Nephron progenitor cell (in vitro differentiated cells): ENCODE measurements at regions not wholly inside any gene's neighbourhood (a gene's known extent, or its start where the extent isn't known, plus 50 kb on each side); places are given as distances from the start of the nearest gene placed in this dataset.

ENCODE experiments used
- DNase-seq: peaks from one replicate; pipeline ENCODE4 v3.0.0; 2021
- H3K27ac Mint-ChIP-seq: 2 replicates; pipeline ENCODE4 v1.8.0; 2021; ENCODE audit warnings: mild to moderate bottlenecking, moderate library complexity, mixed read lengths
- H3K27me3 Mint-ChIP-seq: 2 replicates; pipeline ENCODE4 v1.8.0; 2021; ENCODE audit warnings: mild to moderate bottlenecking, low read depth, mixed read lengths; ENCODE audit not compliant: poor library complexity
- H3K36me3 Mint-ChIP-seq: 2 replicates; pipeline ENCODE4 v1.8.0; 2021; ENCODE audit warnings: low read depth, mixed read lengths
- H3K4me1 Mint-ChIP-seq: 2 replicates; pipeline ENCODE4 v1.8.0; 2021; ENCODE audit warnings: mixed read lengths
- H3K4me3 Mint-ChIP-seq: 2 replicates; pipeline ENCODE4 v1.8.0; 2021; ENCODE audit warnings: mild to moderate bottlenecking, moderate library complexity, mixed read lengths
- H3K9me3 Mint-ChIP-seq: 2 replicates; pipeline ENCODE4 v1.8.0; 2021; ENCODE audit warnings: mild to moderate bottlenecking, moderate library complexity, mixed read lengths
- TF ChIP-seq, protein P1 (sequence below): fragments of 200-600 bp; sonication (generic); IDR thresholded peaks from 2 replicates; pipeline ENCODE4 v1.5.0; 2021; ENCODE audit warnings: antibody characterized with exemption

DNA sequence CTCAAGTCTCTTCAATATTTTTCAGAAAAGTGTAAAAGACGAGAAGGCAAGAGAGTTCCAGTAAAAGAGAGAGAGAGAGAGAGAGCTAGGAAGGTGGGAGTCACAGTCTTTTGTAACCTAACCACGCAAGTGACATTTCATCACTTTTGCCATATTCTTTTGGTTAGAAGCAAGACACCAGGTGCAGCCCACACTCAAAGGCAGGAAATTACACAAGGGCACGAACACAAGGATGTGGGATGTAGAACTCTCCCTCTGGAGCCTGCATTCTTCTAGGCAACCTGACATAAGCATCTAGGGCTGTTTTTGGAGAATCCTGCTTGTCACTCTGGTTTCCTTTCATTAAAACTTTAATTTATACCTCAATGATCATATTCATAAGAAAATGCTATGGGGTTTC is 1213.1 kb downstream of the DNAJB9 start:
- no peak for DNase-seq
- H3K4me3 Mint-ChIP-seq = no peak overlapping the region
- H3K36me3 Mint-ChIP-seq = no peaks in the 10 kb centered on the region
- H3K27me3 Mint-ChIP-seq = peaks cover 4% of the 10 kb centered on the region
- TF ChIP-seq, protein P1, sequence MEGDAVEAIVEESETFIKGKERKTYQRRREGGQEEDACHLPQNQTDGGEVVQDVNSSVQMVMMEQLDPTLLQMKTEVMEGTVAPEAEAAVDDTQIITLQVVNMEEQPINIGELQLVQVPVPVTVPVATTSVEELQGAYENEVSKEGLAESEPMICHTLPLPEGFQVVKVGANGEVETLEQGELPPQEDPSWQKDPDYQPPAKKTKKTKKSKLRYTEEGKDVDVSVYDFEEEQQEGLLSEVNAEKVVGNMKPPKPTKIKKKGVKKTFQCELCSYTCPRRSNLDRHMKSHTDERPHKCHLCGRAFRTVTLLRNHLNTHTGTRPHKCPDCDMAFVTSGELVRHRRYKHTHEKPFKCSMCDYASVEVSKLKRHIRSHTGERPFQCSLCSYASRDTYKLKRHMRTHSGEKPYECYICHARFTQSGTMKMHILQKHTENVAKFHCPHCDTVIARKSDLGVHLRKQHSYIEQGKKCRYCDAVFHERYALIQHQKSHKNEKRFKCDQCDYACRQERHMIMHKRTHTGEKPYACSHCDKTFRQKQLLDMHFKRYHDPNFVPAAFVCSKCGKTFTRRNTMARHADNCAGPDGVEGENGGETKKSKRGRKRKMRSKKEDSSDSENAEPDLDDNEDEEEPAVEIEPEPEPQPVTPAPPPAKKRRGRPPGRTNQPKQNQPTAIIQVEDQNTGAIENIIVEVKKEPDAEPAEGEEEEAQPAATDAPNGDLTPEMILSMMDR = no peak
- no peaks in the 10 kb centered on the region for H3K4me1 Mint-ChIP-seq
- H3K27ac Mint-ChIP-seq = no peak overlapping the region
- H3K9me3 Mint-ChIP-seq = no peaks in the 10 kb centered on the region

DNA sequence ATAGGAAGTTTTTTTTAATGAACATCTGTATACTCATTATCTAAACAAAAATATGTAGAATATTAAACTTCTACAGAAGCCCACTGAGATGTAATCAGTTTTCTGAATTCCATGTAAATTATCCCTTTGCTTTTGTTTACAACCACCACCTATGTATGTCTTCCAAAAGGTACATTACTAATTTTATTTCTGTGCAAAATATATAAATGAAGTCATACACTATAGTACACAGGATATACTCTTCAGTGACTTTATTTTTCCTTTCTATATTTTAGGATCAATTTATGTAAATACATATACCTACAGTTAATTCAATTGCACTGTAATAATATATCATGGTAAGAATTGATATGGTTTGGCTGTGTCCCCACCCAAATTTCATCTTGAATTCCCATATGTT is 1236.9 kb downstream of the DNAJB9 start:
- DNase-seq = no peak
- H3K27me3 Mint-ChIP-seq = peaks cover 2% of the 10 kb centered on the region
- H3K4me3 Mint-ChIP-seq = no peak overlapping the region
- no peaks in the 10 kb centered on the region for H3K36me3 Mint-ChIP-seq
- H3K9me3 Mint-ChIP-seq = peaks cover 17% of the 10 kb centered on the region
- TF ChIP-seq, protein P1 = no peak
- H3K4me1 Mint-ChIP-seq = no peaks in the 10 kb centered on the region
- H3K27ac Mint-ChIP-seq = no peak overlapping the region

DNA sequence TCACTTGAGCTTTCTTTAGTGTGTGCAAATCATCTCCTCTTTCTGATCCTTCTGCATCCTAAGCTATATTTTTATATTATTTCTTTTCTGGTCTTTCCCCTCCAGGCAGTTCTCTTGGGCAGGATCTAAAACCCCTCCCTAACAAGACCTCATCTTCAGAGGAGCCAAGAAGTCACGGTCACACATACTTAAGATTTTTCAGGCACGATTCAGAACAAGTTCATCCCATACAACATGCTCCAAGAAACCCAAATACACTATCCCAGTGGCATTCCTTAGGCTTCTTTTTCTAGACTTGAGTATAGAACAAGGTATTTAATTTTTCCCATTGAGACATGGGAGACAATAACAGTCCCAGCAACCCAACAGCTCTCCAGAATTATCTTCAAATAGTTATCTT is 1251.5 kb downstream of the DNAJB9 start:
- H3K27ac Mint-ChIP-seq = no peak overlapping the region
- TF ChIP-seq, protein P1 = no peak

DNA sequence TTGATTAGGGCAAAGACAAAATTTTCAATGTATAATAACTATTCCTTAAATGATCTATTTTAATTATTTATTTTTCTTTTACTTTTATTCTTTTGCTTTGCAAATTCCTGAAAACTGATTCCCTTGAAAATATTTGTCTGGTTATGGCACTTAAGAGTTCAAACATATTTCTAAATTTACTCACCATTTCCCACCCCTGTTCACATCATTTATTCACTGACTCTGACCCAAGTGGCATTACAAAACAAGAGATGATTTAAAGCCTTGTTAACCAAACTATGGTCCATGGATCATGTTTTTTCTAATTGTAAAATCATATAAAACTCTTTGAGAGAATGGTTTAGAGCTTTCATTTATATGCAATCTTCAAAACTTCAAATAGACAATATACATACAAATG is 1256.1 kb upstream of the LRRN3 start:
- H3K4me3 Mint-ChIP-seq = no peak overlapping the region
- H3K9me3 Mint-ChIP-seq = no peaks in the 10 kb centered on the region
- H3K27me3 Mint-ChIP-seq = no peaks in the 10 kb centered on the region
- no peak for DNase-seq
- H3K4me1 Mint-ChIP-seq = no peaks in the 10 kb centered on the region
- TF ChIP-seq, protein P1 = no peak
- H3K36me3 Mint-ChIP-seq = no peaks in the 10 kb centered on the region
- no peak overlapping the region for H3K27ac Mint-ChIP-seq

More for the DNA sequence above, 1251.5 kb downstream of the DNAJB9 start:
- Mint-ChIP-seq H3K9me3 (peaks cover 16% of the 10 kb centered on the region), H3K36me3 (no peaks in the 10 kb centered on the region), H3K27me3 (peaks cover 3% of the 10 kb centered on the region), H3K4me3 (no peak overlapping the region), H3K4me1 (no peaks in the 10 kb centered on the region)
- no peak for DNase-seq

DNA sequence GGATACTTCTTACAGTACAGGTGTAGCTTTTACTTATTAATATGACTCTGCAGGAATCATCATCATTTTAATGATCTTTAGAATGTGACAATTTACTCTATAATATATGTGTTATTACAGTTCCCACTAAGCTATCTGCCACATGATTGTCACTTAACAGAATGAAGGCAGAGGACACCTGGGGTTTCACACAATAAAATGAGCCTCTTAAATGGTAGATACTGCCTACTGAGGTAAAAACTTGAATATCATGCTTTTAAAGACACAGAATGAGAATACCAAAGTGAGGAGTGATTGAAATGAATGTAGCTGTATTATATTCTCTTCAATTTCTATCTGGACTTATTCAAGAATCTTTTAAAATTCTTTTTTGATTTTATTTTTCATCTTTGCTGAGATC is 1255.3 kb upstream of the LRRN3 start:
- Mint-ChIP-seq H3K9me3 (no peaks in the 10 kb centered on the region), H3K4me3 (no peak overlapping the region), H3K36me3 (no peaks in the 10 kb centered on the region), H3K27me3 (no peaks in the 10 kb centered on the region), H3K27ac (no peak overlapping the region), H3K4me1 (no peaks in the 10 kb centered on the region)
- no peak for DNase-seq
- TF ChIP-seq, protein P1 = no peak

DNA sequence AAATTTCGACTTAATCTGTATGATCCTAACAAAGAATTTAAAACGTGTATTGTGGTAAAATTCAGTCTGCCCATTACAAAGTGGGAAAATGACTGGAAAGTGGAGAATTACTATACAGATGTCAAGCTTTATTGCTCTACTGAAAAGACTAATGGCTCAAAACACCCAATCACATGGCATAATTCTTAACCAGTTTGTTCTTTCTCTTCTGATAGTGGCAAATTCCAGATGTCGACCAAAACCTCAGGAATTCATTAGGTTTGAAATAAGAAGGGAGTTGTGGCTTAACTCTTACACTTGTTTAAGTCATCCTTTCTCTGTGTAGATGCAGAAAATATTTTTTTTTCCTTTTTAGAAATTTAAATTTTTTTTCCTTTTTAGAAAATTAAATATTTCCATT is 1254.9 kb upstream of the LRRN3 start:
- H3K4me3 Mint-ChIP-seq = no peak overlapping the region
- TF ChIP-seq, protein P1 = no peak
- no peak overlapping the region for H3K27ac Mint-ChIP-seq
- no peak for DNase-seq
- H3K36me3 Mint-ChIP-seq = no peaks in the 10 kb centered on the region
- H3K27me3 Mint-ChIP-seq = no peaks in the 10 kb centered on the region
- no peaks in the 10 kb centered on the region for H3K9me3 Mint-ChIP-seq
- H3K4me1 Mint-ChIP-seq = no peaks in the 10 kb centered on the region
